Left renal cortex interstitium (tissue), 4 donors: ENCODE measurements at regions not wholly inside any gene's neighbourhood (a gene's known extent, or its start where the extent isn't known, plus 50 kb on each side); places are given as distances from the start of the nearest gene placed in this dataset.

Experiments
- DNase-seq, 4 donors: peaks; one replicate each; pipeline ENCODE4 v3.0.0-alpha.2; 2013; ENCODE audit warnings: low read depth in 4 of 4, low spot score in 2 of 4, missing footprints in 1 of 4

DNA sequence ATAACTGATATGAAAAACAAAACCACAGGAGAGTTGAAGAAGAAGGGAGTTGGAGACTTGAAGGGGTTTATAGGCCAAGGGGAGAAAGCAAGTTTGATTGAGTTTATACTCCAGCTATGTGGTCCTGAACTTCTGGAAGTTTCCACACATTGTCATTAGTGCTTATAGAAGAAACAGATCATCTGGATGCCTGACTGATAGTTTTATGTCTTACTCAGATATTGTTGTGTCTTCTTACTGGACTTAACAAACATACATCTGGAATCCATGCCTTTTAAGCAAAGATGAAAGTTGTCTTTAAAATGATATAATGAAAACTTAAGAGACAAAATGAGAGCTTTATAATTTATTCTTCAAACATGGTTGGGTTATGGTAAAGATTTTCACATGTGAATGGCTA is 101.3 kb upstream of the FZD8 start:
- DNase-seq, result no peak

DNA sequence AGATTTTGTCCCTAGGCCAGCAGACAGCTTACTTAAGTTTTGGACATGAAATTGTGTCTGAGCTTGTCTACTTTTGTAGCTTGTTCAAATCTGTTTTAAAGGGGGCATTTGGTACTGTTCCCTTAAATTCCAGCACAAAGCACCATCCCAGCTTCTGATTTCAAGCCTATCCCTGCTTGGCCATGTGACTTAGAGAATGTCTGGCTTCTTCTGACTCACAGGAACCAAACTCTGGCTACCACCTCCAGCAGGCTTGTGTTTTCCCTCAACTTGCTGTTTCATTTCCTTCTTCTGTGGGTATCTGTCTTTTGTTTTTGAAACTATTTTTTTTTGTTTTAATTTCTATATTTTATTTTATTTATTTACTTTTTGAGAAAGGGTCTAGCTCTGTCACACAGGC is 97.9 kb upstream of the FZD8 start:
- no peak for DNase-seq

DNA sequence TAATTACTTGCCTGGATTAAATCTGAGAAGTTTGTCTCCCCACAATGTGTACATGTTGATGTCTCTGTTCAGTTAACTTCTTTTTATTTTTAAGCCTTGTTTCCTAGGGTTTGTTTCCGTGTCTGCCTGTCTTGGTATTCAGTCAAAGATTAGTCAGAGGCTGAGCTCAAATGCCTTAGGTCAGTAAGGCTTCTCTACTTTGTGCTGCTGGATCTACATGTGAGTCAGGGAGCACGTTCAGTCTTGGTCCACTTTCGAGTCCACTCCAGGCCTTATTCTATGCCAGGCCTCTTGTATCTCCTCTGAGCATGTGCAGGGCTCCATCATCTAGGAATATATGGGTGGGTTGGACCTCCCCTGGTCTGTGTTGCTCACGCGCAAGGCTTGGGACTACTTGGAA is 93.3 kb upstream of the FZD8 start:
- no peak for DNase-seq

DNA sequence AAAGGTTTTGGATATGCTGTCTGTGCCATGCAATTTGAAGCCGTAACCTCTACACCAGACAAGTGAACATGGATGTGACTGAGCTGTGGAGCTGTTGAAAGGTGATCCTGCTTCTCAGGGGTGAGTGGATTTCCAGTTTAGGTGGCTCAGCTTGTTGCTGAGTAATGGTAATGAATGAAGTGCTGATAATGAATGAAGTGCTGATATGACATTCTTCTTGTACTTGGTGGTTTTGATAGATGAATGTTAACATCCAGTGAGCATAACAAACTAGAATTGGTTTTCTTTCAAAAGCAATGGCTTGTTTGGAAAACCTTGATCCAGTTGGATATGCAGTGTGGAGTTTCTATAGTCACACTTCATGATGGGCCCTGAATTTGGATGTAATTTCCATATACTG is 89.7 kb upstream of the FZD8 start:
- no peak for DNase-seq

DNA sequence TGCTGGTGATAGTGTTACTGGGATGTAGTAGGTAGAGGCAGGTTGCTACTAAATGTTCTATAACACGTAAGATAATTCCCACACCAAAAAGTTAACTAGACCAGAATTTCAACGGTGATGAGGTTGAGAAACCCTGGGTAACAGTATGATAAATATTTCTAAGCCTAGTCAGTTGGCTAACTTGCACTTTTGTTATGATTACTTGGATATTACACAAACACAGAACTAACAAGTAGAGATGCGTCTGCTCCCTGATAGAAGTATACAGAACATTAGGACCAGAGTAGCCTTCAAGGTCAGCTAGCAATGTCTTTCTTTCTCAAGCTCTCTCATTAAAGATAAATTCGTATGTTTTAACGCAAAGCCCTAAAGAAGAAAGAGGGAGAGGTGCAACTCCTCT is 86.2 kb upstream of the FZD8 start:
- DNase-seq, result no peak

DNA sequence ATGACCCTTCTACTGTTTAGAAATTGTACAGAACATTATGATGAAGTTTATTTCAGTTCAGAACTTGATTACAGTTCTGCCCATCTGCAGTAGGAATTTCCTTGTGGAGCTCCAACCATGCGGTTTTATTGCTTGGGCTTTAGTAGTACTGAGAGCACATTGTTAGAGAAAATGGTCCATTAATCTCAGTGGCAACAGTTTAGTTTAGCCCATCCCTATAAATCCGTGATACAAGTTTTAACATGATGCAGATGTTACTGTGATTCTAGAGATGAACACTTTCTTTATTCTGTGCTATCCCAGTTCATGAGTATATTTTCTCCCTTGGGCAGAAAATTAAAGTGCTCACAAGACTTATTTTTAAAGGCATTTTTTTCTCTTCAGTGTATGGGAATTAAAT is 84.8 kb upstream of the FZD8 start:
- no peak for DNase-seq

DNA sequence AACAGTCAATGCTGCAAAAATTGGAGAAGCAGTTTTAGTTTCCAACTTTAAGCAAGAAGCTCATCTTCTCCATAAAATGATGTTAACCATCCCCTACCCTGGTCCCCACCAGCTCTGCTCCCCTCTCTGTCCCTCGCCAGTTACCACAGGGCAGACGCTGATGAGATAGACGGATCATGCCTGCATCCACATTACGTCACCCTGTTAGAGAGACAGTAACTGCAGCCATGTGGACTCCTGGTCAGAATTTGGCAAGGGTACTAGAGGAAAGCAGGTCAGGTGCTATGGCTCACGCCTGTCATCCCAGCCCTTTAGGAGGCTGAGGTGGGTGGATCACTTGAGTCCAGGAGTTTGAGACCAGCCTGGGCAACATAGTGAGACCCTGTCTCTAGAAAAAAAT is 81.9 kb upstream of the FZD8 start:
- no peak for DNase-seq

DNA sequence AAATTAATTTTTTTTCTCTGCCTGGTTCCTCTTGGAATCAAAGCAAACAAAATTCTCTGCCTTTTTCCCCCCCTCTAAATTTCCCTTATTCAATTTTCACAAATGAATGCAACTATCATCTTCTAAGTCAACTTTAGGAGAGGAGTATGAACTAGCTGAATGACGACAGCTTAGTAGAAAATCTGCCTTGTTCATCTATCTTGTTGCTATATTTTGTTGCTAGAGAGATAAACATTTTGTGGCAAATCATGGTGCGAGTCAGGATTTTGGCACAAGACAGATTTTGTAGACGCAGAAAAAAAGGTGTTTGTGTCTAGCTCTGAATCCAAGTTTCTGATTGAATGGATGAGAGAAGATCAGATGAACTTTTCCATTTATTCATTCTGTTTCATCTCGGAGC is 81.0 kb upstream of the FZD8 start:
- DNase-seq, result no peak

DNA sequence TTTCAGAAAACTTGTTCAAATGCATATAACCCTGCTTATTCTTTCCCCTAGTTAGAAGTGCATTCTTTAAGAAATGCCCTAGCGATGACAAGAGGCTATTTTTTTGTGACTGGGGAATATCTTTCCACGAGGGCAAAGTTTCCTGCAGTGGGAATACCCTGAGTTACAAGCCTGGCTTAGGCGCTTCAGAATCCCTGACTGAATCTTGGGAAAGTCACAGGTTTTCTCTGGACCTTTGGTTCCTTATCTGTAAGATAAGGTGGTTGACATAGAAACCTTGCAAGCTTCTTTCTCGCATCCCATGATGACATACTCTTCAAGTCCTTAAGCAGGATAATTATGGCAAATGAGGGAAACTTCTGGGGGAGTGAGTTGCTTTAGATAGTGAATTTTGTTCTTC is 80.5 kb upstream of the FZD8 start:
- DNase-seq, result no peak

DNA sequence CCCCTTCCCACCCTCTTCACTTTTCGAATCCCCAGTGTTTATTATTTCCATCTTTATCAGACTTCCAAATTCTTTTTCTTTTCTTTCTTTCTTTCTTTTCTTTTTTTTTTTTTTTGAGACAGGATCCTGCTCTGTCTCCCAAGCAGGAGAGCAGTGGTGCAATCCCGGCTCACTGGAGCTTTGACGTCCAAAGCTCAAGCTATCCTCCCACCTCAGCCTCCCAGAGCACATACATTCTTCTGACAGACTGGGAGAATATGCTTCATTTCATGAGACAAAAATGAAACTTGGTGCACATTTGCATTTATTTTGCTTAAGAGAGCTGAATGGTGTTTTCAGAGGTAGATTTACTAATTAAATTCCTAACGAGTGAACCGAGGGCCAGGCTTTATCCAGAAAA is 80.1 kb upstream of the FZD8 start:
- DNase-seq, result no peak

DNA sequence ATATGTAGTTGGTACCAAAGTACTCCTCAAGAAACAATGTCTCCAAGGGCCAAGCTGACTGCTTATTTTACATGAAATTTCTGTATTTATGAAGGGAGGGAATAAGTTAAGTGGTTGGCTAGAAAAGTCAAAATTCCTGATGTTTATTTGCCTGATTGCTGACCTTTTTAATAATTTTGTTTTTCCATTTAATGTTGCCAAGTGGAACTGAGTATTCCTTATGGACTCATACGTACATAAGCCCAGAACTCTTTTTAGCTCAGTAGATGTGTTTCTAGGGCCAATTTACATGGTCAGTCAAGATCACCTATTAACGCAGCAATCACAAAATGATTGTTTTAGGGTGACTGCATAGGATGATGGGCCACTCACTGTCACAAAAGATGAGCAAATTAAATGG is 78.3 kb upstream of the FZD8 start:
- no peak for DNase-seq

DNA sequence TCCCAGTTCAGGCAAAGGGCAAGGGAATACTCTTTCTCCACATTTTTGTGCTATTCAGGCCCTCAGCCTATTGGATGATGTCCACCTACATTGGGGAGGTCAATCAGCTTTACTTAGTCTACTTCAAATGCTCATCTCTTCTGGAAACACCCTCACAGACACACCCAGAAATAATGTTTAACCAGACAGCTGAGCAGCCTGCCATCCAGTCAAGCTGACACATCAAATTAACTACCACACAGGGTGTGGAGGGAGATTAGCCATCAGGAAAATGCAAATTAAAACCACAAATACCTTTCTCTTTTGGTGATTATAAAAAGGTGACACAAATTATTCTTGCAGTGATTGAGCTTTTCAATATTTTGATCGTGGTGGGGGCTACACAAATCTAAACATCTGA is 74.7 kb upstream of the FZD8 start:
- no peak for DNase-seq

DNA sequence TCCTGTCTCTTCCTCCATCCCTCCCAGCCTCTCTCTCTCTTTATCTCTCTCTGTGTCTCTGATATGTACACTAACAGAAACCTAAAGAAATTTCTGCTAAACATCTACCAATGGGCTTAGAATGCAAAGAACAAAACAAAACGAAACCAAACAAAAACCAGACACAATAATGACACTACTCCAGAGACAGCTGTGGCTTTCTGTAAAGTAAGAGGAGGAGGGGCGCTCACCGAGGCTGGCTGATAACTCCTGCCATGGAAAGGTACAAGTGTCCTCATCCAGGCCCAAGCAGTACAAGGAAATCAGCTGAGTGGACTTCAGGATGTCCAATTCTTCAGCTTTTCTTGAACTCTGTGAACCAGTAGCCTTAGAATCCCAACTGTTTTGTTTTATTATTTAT is 70.4 kb upstream of the FZD8 start:
- no peak for DNase-seq

DNA sequence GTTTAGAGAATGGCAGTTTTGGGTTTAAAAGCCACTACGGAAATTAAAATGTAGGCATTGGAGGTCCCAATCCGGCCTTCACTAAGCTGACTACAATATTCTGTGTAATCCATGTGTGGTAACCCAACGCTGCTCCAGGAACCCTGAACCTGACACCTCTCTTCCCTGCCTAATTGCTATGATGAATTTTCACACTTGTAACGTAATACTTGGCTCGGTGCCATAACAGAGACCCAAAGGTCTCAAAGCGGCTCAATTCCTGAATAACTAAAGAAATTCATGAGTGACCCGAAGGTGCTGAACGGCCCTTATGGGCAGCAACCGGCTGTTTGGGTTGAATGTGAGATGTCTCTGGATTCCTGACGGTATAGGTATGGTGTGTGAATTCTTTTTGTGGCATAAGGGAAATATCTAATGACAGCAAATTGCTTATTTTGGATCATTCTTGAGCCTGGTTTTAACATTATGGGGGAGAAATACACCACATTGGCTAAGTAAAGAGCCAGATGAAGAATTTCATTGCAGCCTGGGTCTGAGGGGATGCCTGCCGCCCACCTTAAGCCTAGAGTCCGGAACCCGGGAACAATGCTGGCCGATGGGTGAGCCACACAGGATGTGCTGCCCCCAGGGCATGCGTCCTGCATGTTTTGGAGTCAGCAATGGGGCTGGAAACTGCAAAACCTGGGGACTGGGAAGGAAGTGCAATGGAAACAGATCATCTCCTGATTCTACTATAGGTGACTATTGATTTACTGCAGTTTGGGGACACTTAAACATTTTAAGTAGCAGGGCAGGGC is 69.7 kb upstream of the FZD8 start:
- no peak for DNase-seq

DNA sequence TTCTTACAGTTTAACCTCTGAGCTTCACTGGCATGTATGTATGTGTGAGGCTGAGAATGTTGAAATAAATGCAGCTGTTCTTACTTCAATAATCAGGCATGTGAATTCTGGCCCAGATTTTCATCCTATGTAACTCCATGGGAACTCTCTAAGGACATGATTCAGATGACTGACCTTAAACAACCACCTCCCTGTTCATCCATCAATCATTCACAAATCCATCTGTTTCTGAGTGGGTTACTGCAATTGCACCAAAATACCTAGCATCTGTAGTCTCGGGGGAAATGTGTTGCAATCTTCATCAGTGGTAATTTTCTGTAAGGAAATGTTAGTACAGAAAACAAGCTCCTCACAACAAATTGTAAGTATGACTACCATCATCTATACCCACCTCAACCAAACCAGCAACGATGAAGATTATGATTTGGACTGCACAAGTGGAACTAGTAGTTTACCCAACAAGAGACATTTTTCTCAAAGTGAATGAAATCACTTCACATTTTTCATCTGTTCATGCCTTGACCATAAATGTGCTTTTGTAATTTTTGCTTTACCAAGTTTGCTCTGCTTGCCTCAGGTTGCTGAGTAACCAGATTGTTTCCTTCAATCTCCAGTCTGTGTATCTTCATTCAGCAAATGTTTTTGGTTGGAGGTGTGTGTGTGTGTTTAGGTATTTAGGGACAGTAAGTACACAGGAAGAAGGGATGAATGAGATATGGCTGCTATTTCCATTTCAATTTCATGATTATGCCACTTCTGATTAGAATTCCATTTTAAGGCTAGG is 65.7 kb upstream of the FZD8 start:
- DNase-seq, result no peak

DNA sequence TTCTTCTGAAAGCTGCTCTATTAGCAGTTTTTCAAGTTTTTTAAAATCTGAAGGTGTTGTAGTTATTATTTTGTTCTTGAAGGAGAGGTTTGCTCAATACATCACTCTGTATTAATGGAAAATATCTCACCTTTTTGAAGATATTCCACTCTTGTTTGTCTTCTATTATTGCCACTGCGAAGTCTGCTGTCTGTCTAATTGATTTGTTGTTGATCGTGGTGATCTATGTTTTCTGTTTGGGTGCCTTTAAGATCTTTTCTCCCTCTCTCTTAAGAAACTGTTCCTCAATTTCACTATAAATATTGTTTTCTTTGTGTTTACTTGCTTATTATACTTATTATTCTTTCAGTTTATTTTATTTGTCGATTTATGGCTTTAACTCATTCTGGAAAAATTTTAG is 64.9 kb upstream of the FZD8 start:
- DNase-seq, result no peak

DNA sequence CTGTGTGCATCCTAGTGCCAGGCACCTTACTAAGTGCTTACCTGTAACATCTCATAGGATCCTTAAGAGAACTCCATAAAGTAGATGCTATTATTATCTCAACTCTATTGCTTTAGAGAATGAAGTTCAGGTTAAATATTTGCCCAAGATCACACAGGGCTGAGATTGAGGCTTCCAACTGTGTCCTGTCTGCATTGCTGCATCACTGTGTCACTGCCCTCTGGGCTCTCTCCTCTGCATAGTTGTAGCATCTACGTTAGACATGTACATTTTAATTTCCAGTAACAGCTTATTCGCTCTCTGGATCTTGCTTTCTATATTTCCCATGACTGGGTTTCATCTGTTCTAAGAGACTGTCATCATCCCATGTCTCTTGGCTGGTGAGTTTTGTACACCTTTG is 63.6 kb upstream of the FZD8 start:
- DNase-seq, result no peak

DNA sequence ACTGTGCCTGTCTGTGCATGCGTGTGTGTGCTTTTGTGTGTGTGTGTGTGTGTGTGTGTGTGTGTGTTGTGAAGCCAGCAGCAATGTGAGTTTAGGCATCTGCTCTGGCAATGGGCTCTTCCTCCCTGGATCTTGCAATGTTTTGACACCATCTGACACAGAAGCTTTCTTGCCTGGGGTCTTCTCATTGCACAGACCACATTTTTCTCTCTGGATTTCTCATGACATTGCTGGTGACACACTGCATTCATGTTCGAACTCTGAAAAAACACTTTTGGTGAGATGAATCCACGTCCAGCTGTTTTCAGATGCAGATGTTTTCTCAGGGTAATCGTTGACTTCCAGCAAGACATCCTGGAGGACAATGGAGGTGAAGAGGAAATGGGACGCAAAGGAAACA is 63.0 kb upstream of the FZD8 start:
- DNase-seq, result no peak

DNA sequence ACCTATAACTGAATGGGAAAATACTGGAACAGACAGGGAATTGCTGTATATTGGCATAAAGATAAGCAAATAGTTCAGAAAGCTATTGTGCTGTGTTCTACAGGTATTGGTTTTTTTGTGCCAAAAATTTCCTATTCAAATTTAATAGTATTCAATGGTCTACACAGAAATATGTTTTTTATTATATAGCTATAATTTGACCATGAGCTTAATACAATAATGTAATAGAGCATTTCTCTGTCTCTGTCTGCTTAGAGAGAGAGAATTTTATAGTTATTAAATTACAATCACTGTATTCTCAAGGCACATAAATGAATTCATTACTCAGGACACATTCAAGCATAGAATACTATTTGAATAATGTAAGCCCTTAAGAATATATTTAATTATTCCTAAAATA is 62.3 kb upstream of the FZD8 start:
- no peak for DNase-seq

DNA sequence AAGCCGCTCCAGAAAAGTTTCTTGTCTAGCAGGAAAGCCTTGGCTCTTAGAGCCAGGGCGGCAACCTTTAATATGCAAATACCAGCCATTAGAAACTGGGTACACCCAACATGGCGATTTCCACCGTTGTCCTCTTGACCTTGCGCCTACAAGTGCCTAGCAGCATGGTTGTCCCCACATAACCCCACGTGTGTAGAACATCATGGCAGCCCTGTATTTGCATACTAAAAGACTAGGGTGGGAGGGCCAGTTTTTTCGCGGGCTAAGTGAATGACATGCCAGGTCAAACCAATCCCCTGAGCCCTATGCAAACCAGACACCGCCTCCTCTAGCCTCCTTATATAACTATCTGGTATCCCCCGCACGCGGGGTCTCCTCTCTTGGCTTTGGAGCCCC is 58.4 kb upstream of the FZD8 start:
- DNase-seq, result no peak

DNA sequence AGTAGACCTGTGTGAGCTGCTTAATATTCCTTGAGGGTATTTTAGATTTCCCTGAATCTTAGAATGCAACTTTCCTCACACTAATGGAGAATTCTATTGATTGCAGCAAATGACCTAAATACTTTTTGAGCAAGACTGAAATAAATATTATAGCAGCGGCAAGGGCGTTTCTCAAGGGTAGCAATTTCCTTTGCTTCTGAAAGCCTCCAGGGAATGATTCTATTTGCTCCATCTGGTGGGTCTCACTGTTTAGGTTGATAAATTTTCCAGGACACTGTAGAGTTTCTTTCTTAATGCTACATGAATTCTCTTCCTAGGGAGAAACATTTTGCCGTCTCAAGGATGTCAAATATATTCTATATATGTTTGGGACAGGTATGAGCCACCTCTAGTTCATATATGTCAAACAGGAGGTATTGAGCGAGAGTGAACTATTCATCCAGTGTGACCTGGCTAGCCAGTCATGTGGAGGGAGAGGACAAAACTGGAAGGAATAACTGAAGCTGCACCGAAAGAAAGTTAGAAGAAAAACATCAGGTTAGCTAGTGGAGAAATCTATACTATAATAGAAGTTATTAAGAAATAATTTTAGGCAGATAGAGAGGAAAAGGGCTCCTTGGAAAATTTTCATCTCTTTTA is 57.9 kb upstream of the FZD8 start:
- no peak for DNase-seq
